ENCODE measurements at regions not wholly inside any gene's neighbourhood (a gene's known extent, or its start where the extent isn't known, plus 50 kb on each side); places are given as distances from the start of the nearest gene placed in this dataset.

GRCh38 chr17:71484546-71484945 is 636.3 kb upstream of the SOX9 start:
- no peak for TF ChIP-seq TAF1 (conservative IDR thresholded peaks at IDR 0.05)
- TF ChIP-seq CTCF (IDR thresholded peaks at IDR 0.05; ENCODE audit: low read depth, low read length, missing input control) = no peak
- no peak for TF ChIP-seq REST (IDR thresholded peaks at IDR 0.05)
- no peak for TF ChIP-seq GABPA (IDR thresholded peaks at IDR 0.05 in 1 of 2, conservative IDR thresholded peaks at IDR 0.05 in 1 of 2)
- no peak for TF ChIP-seq MAX (IDR thresholded peaks at IDR 0.05)
- no peak for TF ChIP-seq JUND (IDR thresholded peaks at IDR 0.05)

All from liver (tissue), 3 donors.